ENCODE measurements at regions not wholly inside any gene's neighbourhood (a gene's known extent, or its start where the extent isn't known, plus 50 kb on each side); places are given as distances from the start of the nearest gene placed in this dataset.

- Histone ChIP-seq H3K36me3 (ENCODE audit: control insufficient read depth, insufficient read depth, low read length) (no peaks in the 10 kb centered on the region), H3K27me3 (ENCODE audit: control insufficient read depth, insufficient read depth, low read length) (no peaks in the 10 kb centered on the region), H3K4me3 (ENCODE audit: low read depth, low read length) (no peak overlapping the region)
- TF ChIP-seq, protein P1, sequence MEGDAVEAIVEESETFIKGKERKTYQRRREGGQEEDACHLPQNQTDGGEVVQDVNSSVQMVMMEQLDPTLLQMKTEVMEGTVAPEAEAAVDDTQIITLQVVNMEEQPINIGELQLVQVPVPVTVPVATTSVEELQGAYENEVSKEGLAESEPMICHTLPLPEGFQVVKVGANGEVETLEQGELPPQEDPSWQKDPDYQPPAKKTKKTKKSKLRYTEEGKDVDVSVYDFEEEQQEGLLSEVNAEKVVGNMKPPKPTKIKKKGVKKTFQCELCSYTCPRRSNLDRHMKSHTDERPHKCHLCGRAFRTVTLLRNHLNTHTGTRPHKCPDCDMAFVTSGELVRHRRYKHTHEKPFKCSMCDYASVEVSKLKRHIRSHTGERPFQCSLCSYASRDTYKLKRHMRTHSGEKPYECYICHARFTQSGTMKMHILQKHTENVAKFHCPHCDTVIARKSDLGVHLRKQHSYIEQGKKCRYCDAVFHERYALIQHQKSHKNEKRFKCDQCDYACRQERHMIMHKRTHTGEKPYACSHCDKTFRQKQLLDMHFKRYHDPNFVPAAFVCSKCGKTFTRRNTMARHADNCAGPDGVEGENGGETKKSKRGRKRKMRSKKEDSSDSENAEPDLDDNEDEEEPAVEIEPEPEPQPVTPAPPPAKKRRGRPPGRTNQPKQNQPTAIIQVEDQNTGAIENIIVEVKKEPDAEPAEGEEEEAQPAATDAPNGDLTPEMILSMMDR (IDR thresholded peaks at IDR 0.05; ENCODE audit: insufficient read depth, low read depth, low read length), result no peak
- ChIA-PET POLR2A (no interaction called here), CTCF (interaction anchor here (0.6 kb wide), 1 partner anchor 189 kb away, joined by 3 read pairs; no protein-coding TSS in a partner anchor)
- no peak for DNase-seq (ENCODE audit: low read depth)
Measured at GRCh38 chr10:31126593-31126992, 94.9 kb upstream of the ZNF438 start.

DNA sequence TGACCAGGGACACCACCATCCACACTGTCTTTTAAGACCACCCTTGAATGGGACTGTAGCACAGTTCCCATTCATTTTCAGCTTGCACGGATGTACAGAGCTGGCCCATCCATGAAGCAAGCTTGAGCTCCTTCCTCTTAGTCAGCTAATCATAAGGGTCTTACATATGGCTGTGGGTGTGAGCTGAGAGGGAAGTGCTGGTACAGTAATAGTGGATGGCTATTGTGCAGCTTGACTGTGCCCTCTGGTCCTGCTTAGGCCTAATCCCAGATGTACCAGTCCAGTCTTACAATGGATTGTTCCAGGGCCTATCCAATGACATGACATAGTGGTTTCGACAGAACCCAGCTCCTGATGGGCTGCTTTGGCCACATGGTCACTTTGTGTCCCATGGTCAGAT, 96.9 kb upstream of the ZNF438 start:
- no peak for DNase-seq (ENCODE audit: low read depth)
- Histone ChIP-seq H3K36me3 (ENCODE audit: control insufficient read depth, insufficient read depth, low read length) (no peaks in the 10 kb centered on the region), H3K27me3 (ENCODE audit: control insufficient read depth, insufficient read depth, low read length) (no peaks in the 10 kb centered on the region), H3K4me3 (ENCODE audit: low read depth, low read length) (no peak overlapping the region)
- POLR2A ChIA-PET, result no interaction called here
- TF ChIP-seq, protein P1 (IDR thresholded peaks at IDR 0.05; ENCODE audit: insufficient read depth, low read depth, low read length), result no peak
- CTCF ChIA-PET, result interaction anchor here (0.9 kb wide), 1 partner anchor 45 kb away, joined by 3 read pairs; no protein-coding TSS in a partner anchor

DNA sequence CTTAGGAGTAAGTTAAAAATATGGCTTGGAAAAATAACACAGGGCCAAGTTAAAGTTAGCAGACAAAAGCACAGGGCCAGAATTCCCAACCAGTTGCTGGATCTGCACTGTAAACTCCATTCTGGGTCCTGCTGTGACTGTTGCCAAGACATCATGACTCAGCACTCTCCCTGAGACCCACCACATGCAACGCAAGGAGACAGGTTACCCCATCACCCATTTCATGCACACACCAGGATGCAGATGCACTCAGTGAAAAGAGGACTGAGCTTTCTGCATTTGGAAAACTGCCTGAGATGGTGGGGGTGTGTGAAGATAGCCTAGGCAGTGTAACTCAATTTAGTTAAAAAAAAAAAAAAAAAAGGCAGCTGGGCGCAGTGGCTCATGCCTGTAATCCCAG, 97.6 kb upstream of the ZNF438 start:
- POLR2A ChIA-PET, result interaction anchor here (0.6 kb wide), 1 partner anchor 133 kb away, joined by 7 read pairs; no protein-coding TSS in a partner anchor
- no peak for DNase-seq (ENCODE audit: low read depth)

GRCh38 chr10:31129880-31130405, 98.3 kb upstream of the ZNF438 start:
- Histone ChIP-seq H3K4me3 (ENCODE audit: low read depth, low read length) (no peak overlapping the region), H3K36me3 (ENCODE audit: control insufficient read depth, insufficient read depth, low read length) (no peaks in the 10 kb centered on the region), H3K27me3 (ENCODE audit: control insufficient read depth, insufficient read depth, low read length) (no peaks in the 10 kb centered on the region)
- DNase-seq (ENCODE audit: low read depth), result no peak
- CTCF ChIA-PET, result interaction anchor here (1.0 kb wide), 1 partner anchor 40 kb away, joined by 3 read pairs; no protein-coding TSS in a partner anchor
- POLR2A ChIA-PET, result interaction anchor here (0.6 kb wide), 1 partner anchor 132 kb away, joined by 7 read pairs; no protein-coding TSS in a partner anchor
- TF ChIP-seq, protein P1 (IDR thresholded peaks at IDR 0.05; ENCODE audit: insufficient read depth, low read depth, low read length), result no peak

More for the DNA sequence above, 97.6 kb upstream of the ZNF438 start:
- Histone ChIP-seq H3K36me3 (ENCODE audit: control insufficient read depth, insufficient read depth, low read length) (no peaks in the 10 kb centered on the region), H3K27me3 (ENCODE audit: control insufficient read depth, insufficient read depth, low read length) (no peaks in the 10 kb centered on the region), H3K4me3 (ENCODE audit: low read depth, low read length) (no peak overlapping the region)
- CTCF ChIA-PET, result no interaction called here
- TF ChIP-seq, protein P1 (IDR thresholded peaks at IDR 0.05; ENCODE audit: insufficient read depth, low read depth, low read length), result no peak

DNA sequence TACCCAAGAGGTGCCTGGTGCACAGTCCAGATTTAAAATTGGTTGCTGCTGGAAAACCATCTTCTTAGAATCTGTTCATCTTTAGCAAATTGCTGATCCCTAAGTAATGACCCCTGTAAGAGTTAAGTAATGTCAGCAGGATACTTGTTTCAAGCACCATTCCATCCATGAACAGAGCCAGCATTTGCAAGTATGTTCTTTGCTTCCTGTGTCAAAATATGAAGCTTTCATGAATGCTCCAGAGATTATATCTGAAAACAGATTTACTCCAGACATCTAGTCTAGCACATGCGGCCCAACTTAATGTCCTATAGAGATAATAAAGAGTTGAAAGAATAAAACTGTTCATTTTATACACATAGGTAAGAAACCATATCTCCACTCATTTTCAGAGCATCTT, 98.7 kb upstream of the ZNF438 start:
- TF ChIP-seq, protein P1 (IDR thresholded peaks at IDR 0.05; ENCODE audit: insufficient read depth, low read depth, low read length), result no peak
- DNase-seq (ENCODE audit: low read depth), result no peak
- ChIA-PET POLR2A (no interaction called here), CTCF (interaction anchor here (1.0 kb wide), 1 partner anchor 40 kb away, joined by 3 read pairs; no protein-coding TSS in a partner anchor)
- no peak overlapping the region for H3K4me3 ChIP-seq (ENCODE audit: low read depth, low read length)
- no peaks in the 10 kb centered on the region for H3K27me3 ChIP-seq (ENCODE audit: control insufficient read depth, insufficient read depth, low read length)
- no peaks in the 10 kb centered on the region for H3K36me3 ChIP-seq (ENCODE audit: control insufficient read depth, insufficient read depth, low read length)
